ENCODE measurements at regions not wholly inside any gene's neighbourhood (a gene's known extent, or its start where the extent isn't known, plus 50 kb on each side); places are given as distances from the start of the nearest gene placed in this dataset.

GRCh38 chr16:47877166-47877565 lies 278.6 kb downstream of the ABCC12 start:
- TF ChIP-seq POLR2AphosphoS5 (IDR thresholded peaks at IDR 0.05; ENCODE audit: low read depth, low read length), result no peak
- no peak for TF ChIP-seq POLR2A (IDR thresholded peaks at IDR 0.05; ENCODE audit: low read depth, low read length)
- no peak for TF ChIP-seq TAF1 (IDR thresholded peaks at IDR 0.05; ENCODE audit: low read depth, low read length)
